Mesenchymal stem cell (in vitro differentiated cells and primary cell): ENCODE measurements at regions not wholly inside any gene's neighbourhood (a gene's known extent, or its start where the extent isn't known, plus 50 kb on each side); places are given as distances from the start of the nearest gene placed in this dataset.
"Not testable (repeated sequence)": the region's sequence is repeated elsewhere in the genome, so short reads cannot be mapped to it uniquely, and the experiment has no call there.

ENCODE experiments used
- DNase-seq: peaks from one replicate; pipeline ENCODE4 v3.0.0-alpha.2; 2013
- H2AFZ ChIP-seq: one replicate; pipeline ENCODE4 v1.6.1; 2013; ENCODE audit warnings: low read depth, mild to moderate bottlenecking, control low read depth, inconsistent platforms, low read length, moderate library complexity
- H2AK5ac ChIP-seq: 2 replicates; pipeline ENCODE4 v1.6.1; 2013; ENCODE audit warnings: low read length, moderate library complexity, mild to moderate bottlenecking, inconsistent platforms; ENCODE audit not compliant: severe bottlenecking
- H2BK120ac ChIP-seq: one replicate; pipeline ENCODE4 v1.6.1; 2013; ENCODE audit warnings: low read depth, mild to moderate bottlenecking, inconsistent platforms, low read length, moderate library complexity
- H2BK12ac ChIP-seq, 2 experiments: one replicate each; pipeline ENCODE4 v1.6.1; 2013; ENCODE audit warnings: inconsistent platforms in 2 of 2, low read length in 2 of 2, mild to moderate bottlenecking in 2 of 2, moderate library complexity in 2 of 2, control low read depth in 1 of 2
- H2BK15ac ChIP-seq: one replicate; pipeline ENCODE4 v1.6.1; 2013; ENCODE audit warnings: mild to moderate bottlenecking, low read depth, inconsistent platforms; ENCODE audit not compliant: poor library complexity, severe bottlenecking
- H2BK5ac ChIP-seq: 2 replicates; pipeline ENCODE4 v1.6.1; 2013; ENCODE audit warnings: low read depth, mild to moderate bottlenecking, low read length, control low read depth, inconsistent platforms; ENCODE audit not compliant: poor library complexity, severe bottlenecking
- H3K14ac ChIP-seq, 2 experiments: one replicate each; pipeline ENCODE4 v1.6.1; 2013; ENCODE audit warnings: inconsistent platforms in 2 of 2, low read length in 2 of 2, control low read depth in 1 of 2, mild to moderate bottlenecking in 1 of 2, moderate library complexity in 1 of 2
- H3K18ac ChIP-seq, 2 experiments: one replicate each; pipeline ENCODE4 v1.6.1; 2013; ENCODE audit warnings: inconsistent platforms in 2 of 2, low read length in 2 of 2, control low read depth in 1 of 2, low read depth in 1 of 2, mild to moderate bottlenecking in 1 of 2
- H3K23ac ChIP-seq, 2 experiments: one replicate each; pipeline ENCODE4 v1.6.1; 2013; ENCODE audit warnings: inconsistent platforms in 2 of 2, low read length in 2 of 2, mild to moderate bottlenecking in 2 of 2, moderate library complexity in 2 of 2, control low read depth in 1 of 2
- H3K27ac ChIP-seq: 2 replicates; pipeline ENCODE4 v1.5.1; 2013; ENCODE audit warnings: mild to moderate bottlenecking, moderate library complexity, low read length, control low read depth, inconsistent platforms; ENCODE audit not compliant: poor library complexity, severe bottlenecking
- H3K27me3 ChIP-seq, 2 experiments: 2 replicates each; pipeline versions ENCODE4 v1.6.1 to v1.7.0; 2013; ENCODE audit warnings: low read length in 2 of 2, mild to moderate bottlenecking in 2 of 2, moderate library complexity in 2 of 2, control low read depth in 1 of 2, inconsistent platforms in 1 of 2; ENCODE audit not compliant: control insufficient read depth in 1 of 2, insufficient read depth in 1 of 2
- H3K36me3 ChIP-seq, 2 experiments: 2 replicates each; pipeline versions ENCODE4 v1.6.1 to v1.7.0; 2013; ENCODE audit warnings: low read length in 2 of 2, control low read depth in 1 of 2, inconsistent platforms in 1 of 2, low read depth in 1 of 2, mild to moderate bottlenecking in 1 of 2; ENCODE audit not compliant: insufficient read depth in 2 of 2, control insufficient read depth in 1 of 2
- H3K4ac ChIP-seq, 2 experiments: one replicate each; pipeline ENCODE4 v1.6.1; 2013; ENCODE audit warnings: inconsistent platforms in 2 of 2, low read length in 2 of 2, mild to moderate bottlenecking in 2 of 2, moderate library complexity in 2 of 2, control low read depth in 1 of 2, low read depth in 1 of 2
- H3K4me1 ChIP-seq: 2 replicates; pipeline ENCODE4 v1.6.1; 2013; ENCODE audit warnings: low read depth, low read length, control low read depth; ENCODE audit not compliant: control insufficient read depth, insufficient read depth
- H3K4me2 ChIP-seq: 2 replicates; pipeline ENCODE4 v1.6.1; 2013; ENCODE audit warnings: low read length, mild to moderate bottlenecking, inconsistent platforms; ENCODE audit not compliant: poor library complexity, severe bottlenecking
- H3K4me3 ChIP-seq, 2 experiments: 2 replicates each; pipeline versions ENCODE4 v1.5.1 to v1.7.0; 2013; ENCODE audit warnings: low read length in 2 of 2, mild to moderate bottlenecking in 2 of 2, control low read depth in 1 of 2, low read depth in 1 of 2; ENCODE audit not compliant: insufficient read depth in 1 of 2
- H3K79me1 ChIP-seq: replicated peaks from 2 replicates; pipeline ENCODE4 v1.6.1; 2013; ENCODE audit warnings: mild to moderate bottlenecking, control low read depth, low read length, inconsistent platforms; ENCODE audit not compliant: poor library complexity, severe bottlenecking
- H3K9ac ChIP-seq: 2 replicates; pipeline ENCODE4 v1.7.0; 2013; ENCODE audit warnings: mild to moderate bottlenecking, low read length, moderate library complexity
- H3K9me3 ChIP-seq: 2 replicates; pipeline ENCODE4 v1.7.0; 2013; ENCODE audit warnings: mild to moderate bottlenecking, low read length; ENCODE audit not compliant: control insufficient read depth
- H4K8ac ChIP-seq: one replicate; pipeline ENCODE4 v1.6.1; 2013; ENCODE audit warnings: inconsistent platforms, mild to moderate bottlenecking, low read length, moderate library complexity
- H4K91ac ChIP-seq: one replicate; pipeline ENCODE4 v1.6.1; 2013; ENCODE audit warnings: mild to moderate bottlenecking, low read length, inconsistent platforms
- WGBS: methylation state at CpG from one replicate; pipeline ENCODE4 v1.1.7; 2013; ENCODE audit warnings: mixed read lengths; 5-methylcytosine and 5-hydroxymethylcytosine counted together

DNA sequence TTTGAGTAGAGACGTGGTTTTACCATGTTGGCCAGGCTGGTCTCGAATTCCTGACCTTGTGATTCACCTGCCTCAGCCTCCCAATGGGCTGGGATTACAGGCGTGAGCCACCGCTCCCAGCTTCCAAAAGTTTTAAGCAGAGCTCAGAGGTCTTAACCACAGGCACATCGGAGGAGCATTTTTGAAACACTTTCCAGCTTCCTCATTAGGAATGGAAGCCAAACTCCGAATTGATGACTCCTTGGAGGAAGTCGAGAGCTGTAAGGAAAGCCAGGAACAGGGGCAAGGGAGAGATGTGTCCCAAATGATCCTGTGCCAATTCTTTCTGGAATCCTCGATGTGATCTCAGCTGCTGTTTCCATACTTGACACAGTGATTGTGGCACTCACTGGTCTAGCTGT, 56.2 kb upstream of the CCZ1B start:
- not testable (repeated sequence) for H3K9ac ChIP-seq, H4K91ac ChIP-seq, H3K14ac ChIP-seq, H3K23ac ChIP-seq, H2BK5ac ChIP-seq, H3K4me2 ChIP-seq, H3K27ac ChIP-seq, DNase-seq, H4K8ac ChIP-seq, H2BK120ac ChIP-seq, H3K18ac ChIP-seq, H3K4ac ChIP-seq, H2AK5ac ChIP-seq, H2BK15ac ChIP-seq, H3K4me3 ChIP-seq, H2BK12ac ChIP-seq, H3K79me1 ChIP-seq, H3K36me3 ChIP-seq, H3K4me1 ChIP-seq, H3K9me3 ChIP-seq, H2AFZ ChIP-seq
- H3K27me3 ChIP-seq: peaks cover 0 to 19% of the 10 kb centered on the region in 2 experiments
- WGBS: 73% methylated on average over 8 of the region's 8 CpGs

- not testable (repeated sequence) for H3K4me1 ChIP-seq, H4K8ac ChIP-seq, H3K4me2 ChIP-seq, H3K23ac ChIP-seq, DNase-seq, H2AFZ ChIP-seq, H3K36me3 ChIP-seq, H2AK5ac ChIP-seq, H3K4ac ChIP-seq, H2BK5ac ChIP-seq, H3K9ac ChIP-seq, H3K14ac ChIP-seq, H3K4me3 ChIP-seq, H3K9me3 ChIP-seq, H3K27ac ChIP-seq, H2BK15ac ChIP-seq, H3K79me1 ChIP-seq, H2BK12ac ChIP-seq, H4K91ac ChIP-seq, H2BK120ac ChIP-seq, H3K18ac ChIP-seq
- 89% methylated on average over 4 of the region's 10 CpGs for WGBS
- H3K27me3 ChIP-seq: peaks cover 0 to 23% of the 10 kb centered on the region in 2 experiments
Observed at GRCh38 chr7:6883756-6884155, 57.7 kb upstream of the CCZ1B start.

GRCh38 chr7:6886198-6886597, 60.1 kb upstream of the CCZ1B start:
- no peak overlapping the region for H2AFZ ChIP-seq
- H3K23ac ChIP-seq: no peak overlapping the region
- H3K14ac ChIP-seq: no peak overlapping the region
- H2AK5ac ChIP-seq: no peak overlapping the region
- H4K8ac ChIP-seq: no peak overlapping the region
- no peak overlapping the region for H3K4me2 ChIP-seq
- WGBS: 67% methylated on average over 8 of the region's 8 CpGs
- no peak overlapping the region for H3K18ac ChIP-seq
- no peaks in the 10 kb centered on the region for H3K79me1 ChIP-seq
- no peak overlapping the region for H2BK15ac ChIP-seq
- H2BK120ac ChIP-seq: no peak overlapping the region
- H3K36me3 ChIP-seq: no peaks in the 10 kb centered on the region
- no peak overlapping the region for H3K9ac ChIP-seq
- H3K9me3 ChIP-seq: no peaks in the 10 kb centered on the region
- H3K4ac ChIP-seq: no peak overlapping the region
- peak overlapping the region in 1 of 2 experiments; percentile 13 for H3K4me3 ChIP-seq
- H3K27ac ChIP-seq: no peak overlapping the region
- no peak overlapping the region for H2BK5ac ChIP-seq
- H3K27me3 ChIP-seq: peaks cover 0 to 20% of the 10 kb centered on the region in 2 experiments
- H4K91ac ChIP-seq: no peak overlapping the region
- H2BK12ac ChIP-seq: no peak overlapping the region
- H3K4me1 ChIP-seq: no peaks in the 10 kb centered on the region
- no peak for DNase-seq

DNA sequence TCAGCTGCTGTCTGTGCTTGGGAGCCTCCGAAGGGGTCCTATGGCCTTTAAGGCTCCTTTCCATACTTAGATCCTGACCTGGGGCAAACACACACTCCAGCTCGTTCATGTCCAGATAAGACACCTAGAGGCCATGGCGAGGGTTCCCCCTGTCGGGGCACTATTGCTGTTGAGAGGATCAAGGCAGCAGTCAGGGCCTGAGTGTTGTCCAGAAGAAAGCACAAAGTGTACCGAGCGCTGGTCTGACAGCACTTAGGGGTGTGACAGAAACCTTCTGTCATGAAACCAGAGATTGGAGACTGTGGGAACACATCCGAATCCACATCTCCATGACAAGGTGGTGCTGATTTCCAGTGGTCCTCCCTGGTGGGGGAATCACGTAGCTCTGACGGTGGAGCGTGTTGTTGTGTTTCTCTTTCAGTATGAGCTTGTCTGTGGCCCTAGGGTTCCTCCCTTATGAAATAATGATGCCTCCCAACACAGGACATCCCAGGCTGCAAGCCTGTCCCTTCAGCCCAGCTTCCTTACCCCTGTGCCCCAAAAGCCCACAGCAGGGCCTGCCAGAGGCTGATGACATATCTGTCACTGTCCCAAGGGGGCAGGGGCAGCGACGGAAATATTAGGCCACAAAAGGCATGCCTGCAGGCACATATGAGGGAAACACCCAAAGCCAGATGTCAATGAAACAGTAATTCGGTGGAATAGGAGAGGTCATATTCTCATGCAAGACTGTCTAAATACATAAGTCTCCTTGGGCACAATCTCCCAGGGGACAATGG, 62.4 kb upstream of the CCZ1B start:
- H4K91ac ChIP-seq, H3K4ac ChIP-seq, H3K27ac ChIP-seq, H3K79me1 ChIP-seq, H3K4me3 ChIP-seq, H2BK120ac ChIP-seq, H3K36me3 ChIP-seq, H2BK12ac ChIP-seq, H3K4me1 ChIP-seq, H2AK5ac ChIP-seq, H2AFZ ChIP-seq, H2BK15ac ChIP-seq, H2BK5ac ChIP-seq, H3K4me2 ChIP-seq, H3K23ac ChIP-seq, DNase-seq, H4K8ac ChIP-seq, H3K9ac ChIP-seq, H3K18ac ChIP-seq, H3K9me3 ChIP-seq, H3K14ac ChIP-seq: not testable (repeated sequence)
- peaks cover 0 to 23% of the 10 kb centered on the region in 2 experiments for H3K27me3 ChIP-seq
- 71% methylated on average over 13 of the region's 13 CpGs for WGBS
